ENCODE measurements at regions not wholly inside any gene's neighbourhood (a gene's known extent, or its start where the extent isn't known, plus 50 kb on each side); places are given as distances from the start of the nearest gene placed in this dataset.

GRCh38 chr10:35707642-35708425, 65.7 kb upstream of the FZD8 start:
- Histone ChIP-seq H3K36me3 (ENCODE audit: insufficient read depth, low read length) (no peaks in the 10 kb centered on the region), H3K9ac (ENCODE audit: low read depth, low read length) (no peak overlapping the region), H3K4me1 (ENCODE audit: insufficient read depth, low read length) (peaks cover 25% of the 10 kb centered on the region), H3K9me3 (ENCODE audit: control insufficient read depth, insufficient read depth, low read length) (no peaks in the 10 kb centered on the region; the same call in 1 of the 2 replicates)

- Histone ChIP-seq H3K36me3 (ENCODE audit: insufficient read depth, low read length) (no peaks in the 10 kb centered on the region), H3K9me3 (ENCODE audit: control insufficient read depth, insufficient read depth, low read length) (no peaks in the 10 kb centered on the region; the same call in 1 of the 2 replicates), H3K9ac (ENCODE audit: low read depth, low read length) (no peak overlapping the region), H3K4me1 (ENCODE audit: insufficient read depth, low read length) (peaks cover 16% of the 10 kb centered on the region)
Observed at GRCh38 chr10:35706959-35707358, 64.9 kb upstream of the FZD8 start.

- H3K4me1 ChIP-seq (ENCODE audit: insufficient read depth, low read length) = peaks cover 11% of the 10 kb centered on the region; the same call in 1 of the 2 replicates
- no peak overlapping the region for H3K9ac ChIP-seq (ENCODE audit: low read depth, low read length)
- H3K36me3 ChIP-seq (ENCODE audit: insufficient read depth, low read length) = no peaks in the 10 kb centered on the region
- H3K9me3 ChIP-seq (ENCODE audit: control insufficient read depth, insufficient read depth, low read length) = no peaks in the 10 kb centered on the region; the same call in 1 of the 2 replicates
Observed at GRCh38 chr10:35705671-35706070, 63.6 kb upstream of the FZD8 start.

- H3K4me1 ChIP-seq (ENCODE audit: insufficient read depth, low read length) = peaks cover 13% of the 10 kb centered on the region
- no peak overlapping the region for H3K9ac ChIP-seq (ENCODE audit: low read depth, low read length)
- H3K9me3 ChIP-seq (ENCODE audit: control insufficient read depth, insufficient read depth, low read length) = no peaks in the 10 kb centered on the region; the same call in 1 of the 2 replicates
- no peaks in the 10 kb centered on the region for H3K36me3 ChIP-seq (ENCODE audit: insufficient read depth, low read length)
Observed at GRCh38 chr10:35705051-35705450, 63.0 kb upstream of the FZD8 start.

- H3K4me1 ChIP-seq (ENCODE audit: insufficient read depth, low read length) = peaks cover 20% of the 10 kb centered on the region
- H3K36me3 ChIP-seq (ENCODE audit: insufficient read depth, low read length) = no peaks in the 10 kb centered on the region
- H3K9me3 ChIP-seq (ENCODE audit: control insufficient read depth, insufficient read depth, low read length) = no peaks in the 10 kb centered on the region; the same call in 1 of the 2 replicates
- H3K9ac ChIP-seq (ENCODE audit: low read depth, low read length) = no peak overlapping the region
Observed at GRCh38 chr10:35704401-35704800, 62.3 kb upstream of the FZD8 start.

- H3K36me3 ChIP-seq (ENCODE audit: insufficient read depth, low read length) = no peaks in the 10 kb centered on the region
- H3K9me3 ChIP-seq (ENCODE audit: control insufficient read depth, insufficient read depth, low read length) = no peaks in the 10 kb centered on the region
- H3K9ac ChIP-seq (ENCODE audit: low read depth, low read length) = peak overlapping the region; percentile 23; the same call in 1 of the 2 replicates
- peaks cover 37% of the 10 kb centered on the region for H3K4me1 ChIP-seq (ENCODE audit: insufficient read depth, low read length)
Observed at GRCh38 chr10:35700487-35700882, 58.4 kb upstream of the FZD8 start.

- Histone ChIP-seq H3K9ac (ENCODE audit: low read depth, low read length) (no peak overlapping the region; the same call in 1 of the 2 replicates), H3K9me3 (ENCODE audit: control insufficient read depth, insufficient read depth, low read length) (no peaks in the 10 kb centered on the region), H3K36me3 (ENCODE audit: insufficient read depth, low read length) (no peaks in the 10 kb centered on the region), H3K4me1 (ENCODE audit: insufficient read depth, low read length) (peaks cover 32% of the 10 kb centered on the region)
Observed at GRCh38 chr10:35699848-35700486, 57.9 kb upstream of the FZD8 start.

GRCh38 chr10:35696392-35697287, 54.5 kb upstream of the FZD8 start:
- Histone ChIP-seq H3K9me3 (ENCODE audit: control insufficient read depth, insufficient read depth, low read length) (no peaks in the 10 kb centered on the region), H3K9ac (ENCODE audit: low read depth, low read length) (no peak overlapping the region), H3K4me1 (ENCODE audit: insufficient read depth, low read length) (peaks cover 34% of the 10 kb centered on the region), H3K36me3 (ENCODE audit: insufficient read depth, low read length) (no peaks in the 10 kb centered on the region)

GRCh38 chr10:35693800-35694199, 51.7 kb upstream of the FZD8 start:
- Histone ChIP-seq H3K9ac (ENCODE audit: low read depth, low read length) (no peak overlapping the region), H3K36me3 (ENCODE audit: insufficient read depth, low read length) (no peaks in the 10 kb centered on the region), H3K4me1 (ENCODE audit: insufficient read depth, low read length) (peaks cover 39% of the 10 kb centered on the region), H3K9me3 (ENCODE audit: control insufficient read depth, insufficient read depth, low read length) (no peaks in the 10 kb centered on the region)
